ENCODE measurements at regions not wholly inside any gene's neighbourhood (a gene's known extent, or its start where the extent isn't known, plus 50 kb on each side); places are given as distances from the start of the nearest gene placed in this dataset.

DNA sequence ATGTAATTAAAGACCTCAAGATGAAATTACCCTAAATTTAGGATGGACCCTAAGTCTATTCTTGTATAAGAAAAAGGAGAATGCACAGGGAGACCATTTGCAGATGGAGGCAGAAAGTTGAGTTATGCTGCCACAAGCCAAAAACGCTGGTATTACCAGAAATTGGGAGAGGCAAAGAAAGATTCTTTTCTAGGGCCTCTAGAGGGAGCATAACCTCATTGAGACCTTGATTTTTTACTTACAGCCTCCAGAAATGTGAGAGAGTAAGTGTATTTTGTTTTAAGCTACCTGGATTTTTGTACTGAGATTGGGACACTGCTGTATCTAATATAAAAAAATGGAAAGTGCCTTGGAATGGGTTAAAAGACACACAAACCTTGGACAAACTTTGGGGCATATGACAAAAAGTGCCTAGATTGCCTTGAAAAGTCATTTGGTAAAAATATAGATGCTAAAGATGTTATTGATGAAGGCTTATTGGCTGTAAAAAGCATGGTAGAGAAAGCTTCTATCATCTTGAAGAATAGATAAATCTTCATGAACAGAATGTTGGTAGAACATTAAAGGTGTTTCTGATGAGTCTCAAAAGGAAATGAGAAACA, 174.7 kb upstream of the PRDM9 start:
- intact Hi-C loops (cut with micrococcal nuclease), result no loop called here
- H3K4me1 Mint-ChIP-seq, result no peaks in the 10 kb centered on the region
- no peaks in the 10 kb centered on the region for H3K9me3 Mint-ChIP-seq (ENCODE audit: insufficient read depth)
- DNase-seq, result no peak
- Histone ChIP-seq H4K20me1 (ENCODE audit: control insufficient read depth, insufficient read depth, low read length, poor library complexity, severe bottlenecking) (no peaks in the 10 kb centered on the region), H3K79me2 (ENCODE audit: control insufficient read depth, insufficient read depth, low read length) (no peaks in the 10 kb centered on the region), H3K4me3 (ENCODE audit: control extremely low read depth in 1 of 5, extremely low read depth in 1 of 5, insufficient read depth in 1 of 5, low read depth in 2 of 5, low read length in 4 of 5) (no peak overlapping the region), H3K4me1 (ENCODE audit: control insufficient read depth in 2 of 2, insufficient read depth in 2 of 2, low read length in 2 of 2) (no peaks in the 10 kb centered on the region), H3K9ac (ENCODE audit: low read length) (no peak overlapping the region), H3K27me3 (replicated peaks in 1 of 4; ENCODE audit: control extremely low read depth in 1 of 4, control insufficient read depth in 3 of 4, insufficient read depth in 4 of 4, low read length in 3 of 4) (no peaks in the 10 kb centered on the region), H3K4me2 (replicated peaks; ENCODE audit: low read depth, low read length, poor library complexity, severe bottlenecking) (no peak overlapping the region), H3K27ac (ENCODE audit: low read length in 2 of 2) (no peak overlapping the region), H3K9me3 (ENCODE audit: control extremely low read depth in 1 of 3, control insufficient read depth in 2 of 3, insufficient read depth in 1 of 3, low read length in 2 of 3) (no peaks in the 10 kb centered on the region), H3K36me3 (replicated peaks in 1 of 2; ENCODE audit: control extremely low read depth in 1 of 2, control insufficient read depth in 1 of 2, extremely low read depth in 1 of 2, insufficient read depth in 2 of 2, low read length in 1 of 2) (no peaks in the 10 kb centered on the region), H2AFZ (ENCODE audit: insufficient read depth, low read depth, low read length, poor library complexity, severe bottlenecking) (no peak overlapping the region)
- ChIA-PET CTCF (no interaction called here), POLR2A (no interaction called here)
- H3K4me3 Mint-ChIP-seq, result no peak overlapping the region
- no peak for TF ChIP-seq EZH2 (IDR thresholded peaks at IDR 0.05; ENCODE audit: borderline replicate concordance, insufficient read depth, low read depth, low read length, poor library complexity, severe bottlenecking)
- TF ChIP-seq, protein P1, sequence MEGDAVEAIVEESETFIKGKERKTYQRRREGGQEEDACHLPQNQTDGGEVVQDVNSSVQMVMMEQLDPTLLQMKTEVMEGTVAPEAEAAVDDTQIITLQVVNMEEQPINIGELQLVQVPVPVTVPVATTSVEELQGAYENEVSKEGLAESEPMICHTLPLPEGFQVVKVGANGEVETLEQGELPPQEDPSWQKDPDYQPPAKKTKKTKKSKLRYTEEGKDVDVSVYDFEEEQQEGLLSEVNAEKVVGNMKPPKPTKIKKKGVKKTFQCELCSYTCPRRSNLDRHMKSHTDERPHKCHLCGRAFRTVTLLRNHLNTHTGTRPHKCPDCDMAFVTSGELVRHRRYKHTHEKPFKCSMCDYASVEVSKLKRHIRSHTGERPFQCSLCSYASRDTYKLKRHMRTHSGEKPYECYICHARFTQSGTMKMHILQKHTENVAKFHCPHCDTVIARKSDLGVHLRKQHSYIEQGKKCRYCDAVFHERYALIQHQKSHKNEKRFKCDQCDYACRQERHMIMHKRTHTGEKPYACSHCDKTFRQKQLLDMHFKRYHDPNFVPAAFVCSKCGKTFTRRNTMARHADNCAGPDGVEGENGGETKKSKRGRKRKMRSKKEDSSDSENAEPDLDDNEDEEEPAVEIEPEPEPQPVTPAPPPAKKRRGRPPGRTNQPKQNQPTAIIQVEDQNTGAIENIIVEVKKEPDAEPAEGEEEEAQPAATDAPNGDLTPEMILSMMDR (IDR thresholded peaks at IDR 0.05), result no peak
- H3K27ac Mint-ChIP-seq, result no peak overlapping the region
- no CpG with 5 or more reads among the region's 1 CpG for WGBS (ENCODE audit: insufficient coverage)
- H3K27me3 Mint-ChIP-seq, result no peaks in the 10 kb centered on the region
- ATAC-seq (ENCODE audit: low read depth), result no peak

DNA sequence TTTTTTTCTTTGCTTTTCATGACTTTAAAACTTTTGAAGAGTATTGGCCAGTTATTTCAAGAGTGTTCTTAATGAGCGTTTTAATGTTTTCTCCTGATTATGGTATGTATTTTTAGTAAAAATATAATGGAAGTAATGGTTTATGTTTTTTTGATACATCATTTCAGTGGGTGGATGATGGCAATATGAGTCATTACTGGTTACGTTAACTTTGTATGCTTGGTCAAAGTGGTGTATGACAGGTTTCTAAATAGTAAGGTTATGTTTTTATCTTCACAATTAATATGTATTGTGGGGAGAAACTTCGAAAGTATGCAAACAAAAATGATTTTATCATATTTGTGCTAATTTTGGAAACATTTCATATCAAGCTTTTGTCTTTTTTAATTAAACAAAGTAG, 176.7 kb upstream of the PRDM9 start:
- WGBS (ENCODE audit: insufficient coverage), result no CpG with 5 or more reads among the region's 3 CpGs
- TF ChIP-seq EZH2 (IDR thresholded peaks at IDR 0.05; ENCODE audit: borderline replicate concordance, insufficient read depth, low read depth, low read length, poor library complexity, severe bottlenecking), result no peak
- TF ChIP-seq, protein P1 (IDR thresholded peaks at IDR 0.05), result no peak
- no peak overlapping the region for H3K4me3 ChIP-seq (ENCODE audit: control extremely low read depth in 1 of 5, extremely low read depth in 1 of 5, insufficient read depth in 1 of 5, low read depth in 2 of 5, low read length in 4 of 5)
- no peak overlapping the region for H3K9ac ChIP-seq (ENCODE audit: low read length)
- Mint-ChIP-seq H3K9me3 (ENCODE audit: insufficient read depth) (no peaks in the 10 kb centered on the region), H3K4me3 (no peak overlapping the region), H3K27ac (no peak overlapping the region), H3K4me1 (no peaks in the 10 kb centered on the region), H3K27me3 (no peaks in the 10 kb centered on the region)
- no peak overlapping the region for H3K4me2 ChIP-seq (replicated peaks; ENCODE audit: low read depth, low read length, poor library complexity, severe bottlenecking)
- ATAC-seq (ENCODE audit: low read depth) (no peak), DNase-seq (no peak)
- no peaks in the 10 kb centered on the region for H3K79me2 ChIP-seq (ENCODE audit: control insufficient read depth, insufficient read depth, low read length)
- H2AFZ ChIP-seq (ENCODE audit: insufficient read depth, low read depth, low read length, poor library complexity, severe bottlenecking), result no peak overlapping the region
- no peaks in the 10 kb centered on the region for H3K36me3 ChIP-seq (replicated peaks in 1 of 2; ENCODE audit: control extremely low read depth in 1 of 2, control insufficient read depth in 1 of 2, extremely low read depth in 1 of 2, insufficient read depth in 2 of 2, low read length in 1 of 2)
- H3K9me3 ChIP-seq (ENCODE audit: control extremely low read depth in 1 of 3, control insufficient read depth in 2 of 3, insufficient read depth in 1 of 3, low read length in 2 of 3), result no peaks in the 10 kb centered on the region
- no peaks in the 10 kb centered on the region for H3K4me1 ChIP-seq (ENCODE audit: control insufficient read depth in 2 of 2, insufficient read depth in 2 of 2, low read length in 2 of 2)
- H4K20me1 ChIP-seq (ENCODE audit: control insufficient read depth, insufficient read depth, low read length, poor library complexity, severe bottlenecking), result no peaks in the 10 kb centered on the region
- ChIA-PET CTCF (no interaction called here), POLR2A (no interaction called here)
- intact Hi-C loops (cut with micrococcal nuclease), result no loop called here
- no peak overlapping the region for H3K27ac ChIP-seq (ENCODE audit: low read length in 2 of 2)
- no peaks in the 10 kb centered on the region for H3K27me3 ChIP-seq (replicated peaks in 1 of 4; ENCODE audit: control extremely low read depth in 1 of 4, control insufficient read depth in 3 of 4, insufficient read depth in 4 of 4, low read length in 3 of 4)
